K562 (cell line): ENCODE measurements at regions not wholly inside any gene's neighbourhood (a gene's known extent, or its start where the extent isn't known, plus 50 kb on each side); places are given as distances from the start of the nearest gene placed in this dataset.

Experiments
- ATAC-seq: fragments of 200-7000 bp; cut with Tn5 transposase; 3 replicates; pipeline ENCODE4 v1.9.1; 2020; ENCODE audit warnings: moderate library complexity
- BruUV-seq: library from RNA; stranded (reverse); fragments of 400-500 nt; replicated peaks from 2 replicates; lab custom pipeline; 2021; lab: Mats Ljungman, UMichigan
- CTCF ChIA-PET: fragments of 300-600 bp; formaldehyde crosslinking; extraction: SDS; loops from one replicate; lab custom pipeline; 2021; ENCODE audit warnings: low intra/inter-chr PET ratio; lab: Yijun Ruan, JAX
- POLR2A ChIA-PET: fragments of 300-600, 350-650 bp; sonication (Branson Sonifier 250); formaldehyde crosslinking; extraction: SDS; loops from one replicate; lab custom pipeline; 2021; ENCODE audit warnings: antibody characterized with exemption, inconsistent platforms; lab: Yijun Ruan, JAX
- DNase-seq, 4 experiments: peaks; one replicate each; pipeline versions ENCODE4 v3.0.0 to v3.0.0-alpha.2; 2011 to 2018; ENCODE audit warnings: low spot score in 3 of 4, mixed read lengths in 3 of 4; ENCODE audit errors: extremely low read depth in 1 of 4
- FAIRE-seq: peaks from 2 replicates; lab custom pipeline; 2011; peaks lifted over from hg19 to GRCh38; lab: Jason Lieb, UNC
- H2AFZ ChIP-seq: 2 replicates; pipeline ENCODE4 v1.6.0; 2011; ENCODE audit warnings: low read depth, low read length, control low read depth, inconsistent platforms
- H3K27ac ChIP-seq: fragments of 200-600 bp; 3 replicates; pipeline ENCODE4 v1.8.0; 2011; ENCODE audit warnings: low read depth, mild to moderate bottlenecking, control low read depth, inconsistent platforms, low read length, moderate library complexity, mixed read lengths; ENCODE audit errors: extremely low read depth
- H3K27me3 ChIP-seq, 2 experiments: fragments of 300-600 bp in 1 of 2; 2 replicates in 1 of 2; 3 replicates in 1 of 2; pipeline versions ENCODE4 v1.6.0 to v1.8.0; 2011; ENCODE audit warnings: inconsistent platforms in 2 of 2, low read length in 2 of 2, mild to moderate bottlenecking in 1 of 2, mixed read lengths in 1 of 2, moderate library complexity in 1 of 2; ENCODE audit not compliant: control insufficient read depth in 2 of 2, insufficient read depth in 2 of 2
- H3K36me3 ChIP-seq: fragments of 300-600 bp; 3 replicates; pipeline ENCODE4 v1.8.0; 2011; ENCODE audit warnings: mild to moderate bottlenecking, low read length, inconsistent platforms; ENCODE audit not compliant: control insufficient read depth, insufficient read depth
- H3K4me1 ChIP-seq, 2 experiments: fragments of 200-600 bp in 1 of 2; replicated peaks in 1 of 2; 2 replicates in 1 of 2; 3 replicates in 1 of 2; pipeline versions ENCODE4 v1.5.1 to v1.8.0; 2011; ENCODE audit warnings: inconsistent platforms in 2 of 2, low read length in 2 of 2, mild to moderate bottlenecking in 1 of 2, mixed read lengths in 1 of 2, moderate library complexity in 1 of 2; ENCODE audit not compliant: control insufficient read depth in 2 of 2, insufficient read depth in 2 of 2
- H3K4me2 ChIP-seq: 2 replicates; pipeline ENCODE4 v1.6.1; 2011; ENCODE audit warnings: low read length, control low read depth, inconsistent platforms, mixed read lengths; ENCODE audit not compliant: insufficient read depth
- H3K4me3 ChIP-seq: fragments of 200-600 bp; sonication (generic), shearing (Covaris generic); 2 replicates; pipeline ENCODE4 v1.5.1; 2016; ENCODE audit warnings: control low read depth, inconsistent platforms
- H3K79me2 ChIP-seq: fragments of 200-600 bp; 3 replicates; pipeline ENCODE4 v1.8.0; 2011; ENCODE audit warnings: low read length, inconsistent platforms; ENCODE audit not compliant: control insufficient read depth, insufficient read depth
- H3K9ac ChIP-seq, 2 experiments: 2 replicates each; pipeline versions ENCODE4 v1.6.0 to v1.6.1; 2011; ENCODE audit warnings: low read depth in 2 of 2, low read length in 2 of 2, control low read depth in 1 of 2, inconsistent platforms in 1 of 2, mild to moderate bottlenecking in 1 of 2, mixed read lengths in 1 of 2; ENCODE audit not compliant: insufficient read depth in 1 of 2
- H3K9me1 ChIP-seq: one replicate; pipeline ENCODE4 v1.6.0; 2011; ENCODE audit warnings: inconsistent platforms, mild to moderate bottlenecking, low read length, moderate library complexity; ENCODE audit not compliant: control insufficient read depth, insufficient read depth
- H3K9me3 ChIP-seq: replicated peaks from 2 replicates; pipeline ENCODE4 v1.5.1; 2011; ENCODE audit warnings: low read depth, low read length, inconsistent platforms; ENCODE audit not compliant: control insufficient read depth, insufficient read depth
- H4K20me1 ChIP-seq: replicated peaks from 2 replicates; pipeline ENCODE4 v1.6.1; 2011; ENCODE audit warnings: low read length, inconsistent platforms, mixed read lengths; ENCODE audit not compliant: control insufficient read depth, insufficient read depth
- CHD1 ChIP-seq: fragments of 200-600 bp; sonication (generic); IDR thresholded peaks from one replicate; pipeline ENCODE4 v1.6.1; 2012; ENCODE audit warnings: mild to moderate bottlenecking, moderate library complexity, low read length, inconsistent platforms
- CREBBP ChIP-seq: IDR thresholded peaks from one replicate; pipeline ENCODE4 v1.6.1; 2012; ENCODE audit warnings: low read depth, mild to moderate bottlenecking, control low read depth, inconsistent platforms, low read length
- E2F8 ChIP-seq: fragments of 450-650 bp; IDR thresholded peaks from 2 replicates; pipeline ENCODE4 v1.7.1; 2018; ENCODE audit warnings: mild to moderate bottlenecking, low read depth; ENCODE audit not compliant: partially characterized antibody
- FOXA1 ChIP-seq: fragments of 450-650 bp; IDR thresholded peaks from 2 replicates; pipeline ENCODE4 v1.6.1; 2016; ENCODE audit warnings: mild to moderate bottlenecking, borderline replicate concordance
- GATAD2A ChIP-seq: fragments of 450-650 bp; IDR thresholded peaks from 2 replicates; pipeline ENCODE4 v1.6.1; 2017
- GTF2A2 ChIP-seq: IDR thresholded peaks from 2 replicates; pipeline ENCODE4 v1.6.1; 2016; ENCODE audit warnings: mild to moderate bottlenecking, missing genetic modification characterization, missing compliant biosample characterization
- HDAC8 ChIP-seq: fragments of 450-650 bp; IDR thresholded peaks from 2 replicates; pipeline ENCODE4 v1.6.1; 2016; ENCODE audit warnings: mild to moderate bottlenecking, missing genetic modification characterization, moderate library complexity, missing compliant biosample characterization
- HMGN3 ChIP-seq: IDR thresholded peaks from 2 replicates; pipeline ENCODE4 v1.6.1; 2011; ENCODE audit warnings: borderline replicate concordance, low read depth, mild to moderate bottlenecking, mixed read lengths, low read length; ENCODE audit not compliant: insufficient read length; ENCODE audit errors: extremely low read depth
- LARP7 ChIP-seq: fragments of 450-650 bp; IDR thresholded peaks from 2 replicates; pipeline ENCODE4 v1.6.1; 2016
- POU5F1 ChIP-seq: fragments of 150-350 bp; IDR thresholded peaks from 2 replicates; pipeline ENCODE4 v1.6.1; 2014; ENCODE audit warnings: borderline replicate concordance, low read length, low read depth, mild to moderate bottlenecking; ENCODE audit not compliant: partially characterized antibody
- SREBF2 ChIP-seq: sonication (generic); formaldehyde crosslinking; IDR thresholded peaks from 2 replicates; pipeline ENCODE4 v1.4.0; 2020; ENCODE audit warnings: mild to moderate bottlenecking, missing genetic modification reagents
- TCF7 ChIP-seq: sonication (generic); IDR thresholded peaks from 2 replicates; pipeline ENCODE4 v1.6.1; 2016; ENCODE audit warnings: antibody characterized with exemption, borderline replicate concordance
- ZEB2 ChIP-seq: fragments of 450-650 bp; IDR thresholded peaks from 2 replicates; pipeline ENCODE4 v1.6.1; 2016
- ZKSCAN1 ChIP-seq: fragments of 150-350 bp; IDR thresholded peaks from 2 replicates; pipeline ENCODE4 v1.6.1; 2016; ENCODE audit warnings: low read depth, low read length
- ZNF174 ChIP-seq: fragments of 250-450 bp; sonication (Bioruptor Pico); IDR thresholded peaks from 2 replicates; pipeline ENCODE4 v1.4.0; 2020; ENCODE audit warnings: mild to moderate bottlenecking
- ZNF347 ChIP-seq: fragments of 450-650 bp; formaldehyde crosslinking; IDR thresholded peaks from 2 replicates; pipeline ENCODE4 v1.4.0; 2020; ENCODE audit warnings: low read depth, mild to moderate bottlenecking, moderate library complexity
- in situ Hi-C: fragments of 300-500 bp; cut with MboI; formaldehyde crosslinking; loops from 4 replicates; pipeline ENCODE4 v1.15.0; 2018; ENCODE audit warnings: inconsistent platforms, mixed read lengths
- intact Hi-C: fragments of 100-400 bp; cut with micrococcal nuclease; formaldehyde crosslinking; loops from 2 replicates; pipeline ENCODE4 v1.14.2; 2022
- TF ChIP-seq, protein P1 (sequence below), 2 experiments: fragments of 450-650 bp in 1 of 2; sonication (generic) in 1 of 2; formaldehyde crosslinking; conservative IDR thresholded peaks; 2 replicates each; pipeline versions ENCODE4 v1.4.0 to v1.8.1; 2020 to 2022; ENCODE audit warnings: mild to moderate bottlenecking in 1 of 2, missing genetic modification reagents in 1 of 2
- TF ChIP-seq, protein P2 (sequence below): sonication (generic); formaldehyde crosslinking; IDR thresholded peaks from 2 replicates; pipeline ENCODE4 v1.9.0; 2022; ENCODE audit warnings: mild to moderate bottlenecking, missing genetic modification reagents

DNA sequence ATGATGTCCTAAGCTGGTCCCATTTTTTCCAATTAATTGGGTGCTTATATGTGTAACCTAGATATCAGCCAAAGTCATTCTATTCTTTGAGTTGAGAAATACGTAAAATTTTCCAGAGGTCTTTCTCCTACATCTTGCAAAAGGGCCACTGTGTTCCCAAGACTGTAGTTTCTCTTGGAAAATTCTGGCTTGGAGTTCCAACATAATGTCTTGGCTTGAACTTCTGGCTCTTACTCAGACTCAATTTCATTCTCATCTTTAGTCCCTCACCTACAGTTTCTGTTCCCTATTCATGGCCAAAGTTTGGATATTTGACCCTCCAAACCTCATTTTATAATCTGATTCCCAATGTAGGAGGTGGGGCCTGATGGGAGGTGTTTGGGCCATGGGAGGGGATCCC is 201.4 kb upstream of the ARHGEF26 start (continued):
- TF ChIP-seq ZNF347 (CRISPR knock-in tag): no peak
- TF ChIP-seq CREBBP: no peak
- TF ChIP-seq LARP7: no peak
- TF ChIP-seq, all 486 proteins: peak for 0

GRCh38 chr3:153921826-153922225 is 199.4 kb upstream of the ARHGEF26 start:
- TF ChIP-seq HDAC8 (no peak), POU5F1 (no peak), ZEB2 (no peak), FOXA1 (no peak), SREBF2 (no peak), TCF7 (no peak), CHD1 (no peak), ZKSCAN1 (no peak), E2F8 (no peak), GATAD2A (no peak), ZNF174 (no peak), HMGN3 (no peak), GTF2A2 (tag) (no peak)
- TF ChIP-seq, protein P1, sequence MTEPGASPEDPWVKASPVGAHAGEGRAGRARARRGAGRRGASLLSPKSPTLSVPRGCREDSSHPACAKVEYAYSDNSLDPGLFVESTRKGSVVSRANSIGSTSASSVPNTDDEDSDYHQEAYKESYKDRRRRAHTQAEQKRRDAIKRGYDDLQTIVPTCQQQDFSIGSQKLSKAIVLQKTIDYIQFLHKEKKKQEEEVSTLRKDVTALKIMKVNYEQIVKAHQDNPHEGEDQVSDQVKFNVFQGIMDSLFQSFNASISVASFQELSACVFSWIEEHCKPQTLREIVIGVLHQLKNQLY (CRISPR knock-in tag; conservative IDR thresholded peaks at IDR 0.05): no peak
- TF ChIP-seq, protein P2, sequence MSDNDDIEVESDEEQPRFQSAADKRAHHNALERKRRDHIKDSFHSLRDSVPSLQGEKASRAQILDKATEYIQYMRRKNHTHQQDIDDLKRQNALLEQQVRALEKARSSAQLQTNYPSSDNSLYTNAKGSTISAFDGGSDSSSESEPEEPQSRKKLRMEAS: no peak
- H3K27ac ChIP-seq: no peak overlapping the region
- ChIA-PET CTCF (no interaction called here), POLR2A (no interaction called here)
- no peak overlapping the region for H2AFZ ChIP-seq
- H3K4me1 ChIP-seq: no peaks in the 10 kb centered on the region
- no peak overlapping the region for H3K4me2 ChIP-seq
- BruUV-seq: no TSS peak
- no peak overlapping the region for H3K9ac ChIP-seq
- H3K9me3 ChIP-seq: no peaks in the 10 kb centered on the region
- no peaks in the 10 kb centered on the region for H4K20me1 ChIP-seq
- H3K79me2 ChIP-seq: no peaks in the 10 kb centered on the region
- no peaks in the 10 kb centered on the region for H3K36me3 ChIP-seq
- FAIRE-seq: no peak
- no peaks in the 10 kb centered on the region for H3K27me3 ChIP-seq
- H3K4me3 ChIP-seq: no peak overlapping the region
- DNase-seq: no peak
- in situ Hi-C loops (no loop called here), intact Hi-C loops (no loop called here)
- H3K9me1 ChIP-seq: no peaks in the 10 kb centered on the region
- ATAC-seq: no peak
